GM12875 (cell line): ENCODE measurements at regions not wholly inside any gene's neighbourhood (a gene's known extent, or its start where the extent isn't known, plus 50 kb on each side); places are given as distances from the start of the nearest gene placed in this dataset.
A peak's percentile ranks its signal among the peaks of the same experiment; 100 is the strongest.

Experiments used
- H3K4me3 ChIP-seq: one replicate; pipeline ENCODE4 v1.5.1; 2011; ENCODE audit warnings: low read depth, low read length, control low read depth
- TF ChIP-seq, protein P1 (sequence below): IDR thresholded peaks from 2 replicates; pipeline ENCODE4 v1.5.1; 2011; ENCODE audit warnings: low read depth, mild to moderate bottlenecking, control low read depth, inconsistent platforms, low read length, moderate library complexity, borderline replicate concordance; ENCODE audit not compliant: insufficient read depth

- TF ChIP-seq, protein P1, sequence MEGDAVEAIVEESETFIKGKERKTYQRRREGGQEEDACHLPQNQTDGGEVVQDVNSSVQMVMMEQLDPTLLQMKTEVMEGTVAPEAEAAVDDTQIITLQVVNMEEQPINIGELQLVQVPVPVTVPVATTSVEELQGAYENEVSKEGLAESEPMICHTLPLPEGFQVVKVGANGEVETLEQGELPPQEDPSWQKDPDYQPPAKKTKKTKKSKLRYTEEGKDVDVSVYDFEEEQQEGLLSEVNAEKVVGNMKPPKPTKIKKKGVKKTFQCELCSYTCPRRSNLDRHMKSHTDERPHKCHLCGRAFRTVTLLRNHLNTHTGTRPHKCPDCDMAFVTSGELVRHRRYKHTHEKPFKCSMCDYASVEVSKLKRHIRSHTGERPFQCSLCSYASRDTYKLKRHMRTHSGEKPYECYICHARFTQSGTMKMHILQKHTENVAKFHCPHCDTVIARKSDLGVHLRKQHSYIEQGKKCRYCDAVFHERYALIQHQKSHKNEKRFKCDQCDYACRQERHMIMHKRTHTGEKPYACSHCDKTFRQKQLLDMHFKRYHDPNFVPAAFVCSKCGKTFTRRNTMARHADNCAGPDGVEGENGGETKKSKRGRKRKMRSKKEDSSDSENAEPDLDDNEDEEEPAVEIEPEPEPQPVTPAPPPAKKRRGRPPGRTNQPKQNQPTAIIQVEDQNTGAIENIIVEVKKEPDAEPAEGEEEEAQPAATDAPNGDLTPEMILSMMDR = peak; percentile 50; the same call in 1 of the 2 replicates
- no peak overlapping the region for H3K4me3 ChIP-seq
Observed at GRCh38 chr14:62179367-62180018, 417.3 kb downstream of the SNAPC1 start.

DNA sequence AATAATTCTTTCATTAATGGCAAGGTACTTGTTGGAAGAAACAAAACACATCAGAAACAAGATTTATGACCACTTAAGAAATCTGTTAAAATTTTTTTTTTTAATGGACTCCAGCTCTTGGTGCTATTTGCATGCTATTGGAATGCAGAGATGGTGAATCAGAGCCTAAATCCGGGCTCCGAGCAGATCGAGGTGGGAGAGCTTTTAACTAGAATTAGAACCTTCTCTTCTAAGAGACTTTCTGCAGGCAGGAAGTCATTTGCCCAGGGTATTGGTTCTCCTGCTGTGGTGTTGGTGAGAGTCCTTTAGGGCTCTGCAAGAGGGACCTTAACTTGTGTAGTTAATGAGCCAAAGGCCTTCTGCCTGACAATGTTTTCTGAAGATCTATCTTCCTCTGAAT, 419.4 kb downstream of the SNAPC1 start:
- TF ChIP-seq, protein P1 = no peak
- H3K4me3 ChIP-seq = no peak overlapping the region

- TF ChIP-seq, protein P1 = no peak
- no peak overlapping the region for H3K4me3 ChIP-seq
Observed at GRCh38 chr14:62185078-62185477, 422.9 kb downstream of the SNAPC1 start.

- H3K4me3 ChIP-seq = no peak overlapping the region
- TF ChIP-seq, protein P1 = no peak
Observed at GRCh38 chr14:62187265-62187664, 425.0 kb downstream of the SNAPC1 start.

- TF ChIP-seq, protein P1 = no peak
Observed at GRCh38 chr14:62189698-62190097, 427.5 kb downstream of the SNAPC1 start.

GRCh38 chr14:62206456-62206855, 444.2 kb downstream of the SNAPC1 start:
- no peak overlapping the region for H3K4me3 ChIP-seq
- TF ChIP-seq, protein P1 = no peak

More at GRCh38 chr14:62189698-62190097, 427.5 kb downstream of the SNAPC1 start:
- no peak overlapping the region for H3K4me3 ChIP-seq

DNA sequence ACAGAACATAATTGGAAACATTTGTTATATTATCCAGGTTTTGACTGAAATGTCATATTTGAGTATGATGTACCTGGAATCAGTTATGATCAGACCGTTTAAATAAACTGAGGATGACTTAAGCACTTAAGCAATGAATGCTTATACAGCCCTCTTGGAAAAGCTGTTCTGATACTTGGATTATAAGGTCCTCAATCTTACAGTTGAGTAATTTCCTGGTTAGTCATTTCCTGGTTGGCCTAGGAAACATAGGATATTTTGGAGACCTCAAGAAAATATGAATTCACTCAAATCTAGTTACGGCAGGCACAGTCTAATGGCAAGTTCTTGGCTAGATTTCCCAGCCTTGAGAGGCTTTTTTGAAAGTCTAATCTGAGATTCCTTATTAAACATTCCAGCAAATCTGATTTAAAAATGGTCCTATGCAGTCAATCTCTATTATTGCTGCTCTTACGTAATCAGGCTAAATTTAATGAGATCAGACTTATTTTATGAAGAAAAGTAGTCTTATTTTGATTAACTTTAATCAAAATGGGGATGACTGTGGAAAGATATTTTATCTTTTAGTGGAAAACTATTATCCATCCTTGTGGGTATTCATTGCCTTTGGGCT, 447.2 kb downstream of the SNAPC1 start:
- no peak overlapping the region for H3K4me3 ChIP-seq
- TF ChIP-seq, protein P1 = no peak
